ENCODE measurements at regions not wholly inside any gene's neighbourhood (a gene's known extent, or its start where the extent isn't known, plus 50 kb on each side); places are given as distances from the start of the nearest gene placed in this dataset.
"Not testable (repeated sequence)": the region's sequence is repeated elsewhere in the genome, so short reads cannot be mapped to it uniquely, and the experiment has no call there.

DNA sequence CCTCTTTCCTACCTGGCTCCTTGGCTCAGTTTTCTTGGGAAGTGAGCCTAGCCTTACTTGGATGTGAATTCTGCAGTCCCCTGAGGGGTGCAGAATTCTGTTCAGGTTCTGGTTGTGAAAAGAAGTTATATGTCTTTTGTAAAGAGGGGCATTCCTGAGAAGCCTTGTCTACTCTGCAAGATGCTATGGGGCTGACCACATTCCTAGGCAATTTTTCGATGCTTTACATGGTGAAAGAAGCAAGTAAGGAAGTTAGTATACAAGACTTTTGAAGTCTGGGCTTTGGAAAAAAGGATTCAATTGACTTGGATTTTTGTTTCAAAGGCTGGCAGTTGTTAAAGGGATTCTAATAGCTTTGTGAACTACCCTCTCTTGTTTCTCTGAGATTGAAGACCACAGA is 167.9 kb upstream of the STMND1 start:
- Histone ChIP-seq H3K4me3 (ENCODE audit: low read depth, low read length, poor library complexity, severe bottlenecking) (no peak overlapping the region), H3K36me3 (ENCODE audit: insufficient read depth, low read length, poor library complexity, severe bottlenecking) (no peaks in the 10 kb centered on the region), H3K27me3 (replicated peaks; ENCODE audit: insufficient read depth, low read depth, low read length, poor library complexity) (no peaks in the 10 kb centered on the region), H3K9me3 (ENCODE audit: low read depth, low read length, poor library complexity, severe bottlenecking) (peaks cover 6% of the 10 kb centered on the region), H3K27ac (ENCODE audit: low read depth, low read length, poor library complexity, severe bottlenecking) (no peak overlapping the region), H3K4me1 (ENCODE audit: insufficient read depth, low read length, poor library complexity, severe bottlenecking) (peaks cover 13% of the 10 kb centered on the region)
- ChIA-PET POLR2A (ENCODE audit: low non-redundant PET) (no interaction called here), CTCF (no interaction called here)
- BruUV-seq (replicated peaks): no TSS peak
- intact Hi-C loops (cut with micrococcal nuclease; ENCODE audit: unreplicated experiment): no loop called here
- TF ChIP-seq EZH2 (IDR thresholded peaks at IDR 0.05; ENCODE audit: borderline replicate concordance, low read depth, low read length, poor library complexity, severe bottlenecking) (no peak), CTCF (conservative IDR thresholded peaks at IDR 0.05; ENCODE audit: low read depth, low read length) (no peak)
- DNase-seq (ENCODE audit: low spot score): no peak

- H3K9me3 ChIP-seq (ENCODE audit: low read depth, low read length, poor library complexity, severe bottlenecking): peaks cover 6% of the 10 kb centered on the region
- H3K27me3 ChIP-seq (replicated peaks; ENCODE audit: insufficient read depth, low read depth, low read length, poor library complexity): no peaks in the 10 kb centered on the region
- DNase-seq (ENCODE audit: low spot score): no peak
- POLR2A ChIA-PET (ENCODE audit: low non-redundant PET): no interaction called here
- no peak for TF ChIP-seq CTCF (conservative IDR thresholded peaks at IDR 0.05; ENCODE audit: low read depth, low read length)
- TF ChIP-seq EZH2 (IDR thresholded peaks at IDR 0.05; ENCODE audit: borderline replicate concordance, low read depth, low read length, poor library complexity, severe bottlenecking): no peak
- H3K27ac ChIP-seq (ENCODE audit: low read depth, low read length, poor library complexity, severe bottlenecking): no peak overlapping the region
- CTCF ChIA-PET: no interaction called here
- no peaks in the 10 kb centered on the region for H3K36me3 ChIP-seq (ENCODE audit: insufficient read depth, low read length, poor library complexity, severe bottlenecking)
- BruUV-seq (replicated peaks): no TSS peak
- peaks cover 16% of the 10 kb centered on the region for H3K4me1 ChIP-seq (ENCODE audit: insufficient read depth, low read length, poor library complexity, severe bottlenecking)
- no peak overlapping the region for H3K4me3 ChIP-seq (ENCODE audit: low read depth, low read length, poor library complexity, severe bottlenecking)
- intact Hi-C loops (cut with micrococcal nuclease; ENCODE audit: unreplicated experiment): no loop called here
Measured at GRCh38 chr6:16933532-16933931, 168.3 kb upstream of the STMND1 start.

GRCh38 chr6:16932920-16933319 is 168.9 kb upstream of the STMND1 start:
- CTCF ChIA-PET: no interaction called here
- TF ChIP-seq EZH2 (IDR thresholded peaks at IDR 0.05; ENCODE audit: borderline replicate concordance, low read depth, low read length, poor library complexity, severe bottlenecking) (no peak), CTCF (conservative IDR thresholded peaks at IDR 0.05; ENCODE audit: low read depth, low read length) (no peak)
- intact Hi-C loops (cut with micrococcal nuclease; ENCODE audit: unreplicated experiment): no loop called here
- POLR2A ChIA-PET (ENCODE audit: low non-redundant PET): interaction anchor here (0.6 kb wide), 1 partner anchor 562 kb away, joined by 3 read pairs; no protein-coding TSS in a partner anchor
- Histone ChIP-seq H3K4me1 (ENCODE audit: insufficient read depth, low read length, poor library complexity, severe bottlenecking) (peaks cover 20% of the 10 kb centered on the region), H3K27me3 (replicated peaks; ENCODE audit: insufficient read depth, low read depth, low read length, poor library complexity) (no peaks in the 10 kb centered on the region), H3K4me3 (ENCODE audit: low read depth, low read length, poor library complexity, severe bottlenecking) (no peak overlapping the region), H3K27ac (ENCODE audit: low read depth, low read length, poor library complexity, severe bottlenecking) (no peak overlapping the region), H3K9me3 (ENCODE audit: low read depth, low read length, poor library complexity, severe bottlenecking) (peaks cover 6% of the 10 kb centered on the region), H3K36me3 (ENCODE audit: insufficient read depth, low read length, poor library complexity, severe bottlenecking) (no peaks in the 10 kb centered on the region)
- DNase-seq (ENCODE audit: low spot score): no peak
- no TSS peak for BruUV-seq (replicated peaks)

GRCh38 chr6:16931079-16931478 is 169.8 kb upstream of the ATXN1 start:
- CTCF ChIA-PET; H3K27ac ChIP-seq (ENCODE audit: low read depth, low read length, poor library complexity, severe bottlenecking); DNase-seq (ENCODE audit: low spot score); H3K36me3 ChIP-seq (ENCODE audit: insufficient read depth, low read length, poor library complexity, severe bottlenecking); intact Hi-C loops (cut with micrococcal nuclease; ENCODE audit: unreplicated experiment); BruUV-seq (replicated peaks); H3K4me3 ChIP-seq (ENCODE audit: low read depth, low read length, poor library complexity, severe bottlenecking); H3K9me3 ChIP-seq (ENCODE audit: low read depth, low read length, poor library complexity, severe bottlenecking); POLR2A ChIA-PET (ENCODE audit: low non-redundant PET); H3K27me3 ChIP-seq (replicated peaks; ENCODE audit: insufficient read depth, low read depth, low read length, poor library complexity): not testable (repeated sequence)
- H3K4me1 ChIP-seq (ENCODE audit: insufficient read depth, low read length, poor library complexity, severe bottlenecking): peaks cover 20% of the 10 kb centered on the region
